A549 (cell line): ENCODE measurements at regions not wholly inside any gene's neighbourhood (a gene's known extent, or its start where the extent isn't known, plus 50 kb on each side); places are given as distances from the start of the nearest gene placed in this dataset.

Experiments used
- ATAC-seq, 2 experiments: fragments of 200-7000 bp in 1 of 2; fragments of >200 bp in 1 of 2; cut with Nextera tagmentation in 1 of 2; cut with Tn5 transposase in 1 of 2; 3 replicates each; pipeline versions ENCODE4 v1.8.0 to v1.9.1; 2018 to 2020; ENCODE audit warnings: mild to moderate bottlenecking in 1 of 2, moderate library complexity in 1 of 2
- CTCF ChIA-PET: fragments of 300-600 bp; sonication (Branson Sonifier 250); formaldehyde crosslinking; extraction: SDS; loops from one replicate; lab custom pipeline; 2021; ENCODE audit warnings: antibody characterized with exemption, inconsistent platforms; lab: Yijun Ruan, JAX
- POLR2A ChIA-PET: fragments of 350-600 bp; formaldehyde crosslinking; extraction: SDS; loops from one replicate; lab custom pipeline; 2021; ENCODE audit warnings: antibody characterized with exemption, inconsistent platforms; lab: Yijun Ruan, JAX
- DNase-seq, 2 experiments: peaks; one replicate each; pipeline versions ENCODE4 v3.0.0 to v3.0.0-alpha.2; 2011 to 2016; ENCODE audit warnings: low read depth in 1 of 2, low spot score in 1 of 2
- FAIRE-seq: peaks from 2 replicates; lab custom pipeline; 2011; peaks lifted over from hg19 to GRCh38; lab: Jason Lieb, UNC
- H3K27ac ChIP-seq, 2 experiments: fragments of >200 bp; sonication (Bioruptor Twin); formaldehyde crosslinking; 3 replicates each; pipeline ENCODE4 v1.5.1; 2016 to 2017
- H3K4me1 ChIP-seq: fragments of >200 bp; sonication (Bioruptor Twin); formaldehyde crosslinking; 3 replicates; pipeline ENCODE4 v1.6.1; 2016
- H3K4me2 ChIP-seq: fragments of >200 bp; sonication (Bioruptor Twin); formaldehyde crosslinking; 3 replicates; pipeline ENCODE4 v1.6.1; 2016
- H3K4me3 ChIP-seq: fragments of >200 bp; sonication (Bioruptor Twin); formaldehyde crosslinking; 3 replicates; pipeline ENCODE4 v1.5.1; 2016
- H3K9me3 ChIP-seq: fragments of >200 bp; sonication (Bioruptor Twin); formaldehyde crosslinking; 3 replicates; pipeline ENCODE4 v1.6.1; 2016
- CHD2 ChIP-seq: fragments of 150-350 bp; IDR thresholded peaks from 2 replicates; pipeline ENCODE4 v1.6.1; 2014; ENCODE audit warnings: low read length; ENCODE audit not compliant: partially characterized antibody
- EHMT2 ChIP-seq: fragments of 200-600 bp; sonication (generic); IDR thresholded peaks from 2 replicates; pipeline ENCODE4 v1.6.1; 2016; ENCODE audit warnings: antibody characterized with exemption, low read depth, mild to moderate bottlenecking, moderate library complexity
- ELK1 ChIP-seq: fragments of 150-350 bp; IDR thresholded peaks from 2 replicates; pipeline ENCODE4 v1.6.1; 2014; ENCODE audit warnings: low read depth, mild to moderate bottlenecking, low read length
- EP300 ChIP-seq, 2 experiments: fragments of >200 bp; sonication (Bioruptor Twin); formaldehyde crosslinking; IDR thresholded peaks; 2 replicates in 1 of 2; 3 replicates in 1 of 2; pipeline ENCODE4 v1.6.1; 2016 to 2017
- FOSB ChIP-seq: fragments of 250-450 bp; sonication (Bioruptor Pico); IDR thresholded peaks from 2 replicates; pipeline ENCODE4 v1.5.0; 2020; ENCODE audit warnings: mild to moderate bottlenecking, moderate library complexity
- FOSL2 ChIP-seq, 2 experiments: fragments of 450-650 bp in 1 of 2; fragments of >200 bp in 1 of 2; sonication (Bioruptor Twin) in 1 of 2; formaldehyde crosslinking; IDR thresholded peaks; 2 replicates each; pipeline versions ENCODE4 v1.5.0 to v1.6.1; 2016 to 2020; ENCODE audit warnings: mild to moderate bottlenecking in 1 of 2, moderate library complexity in 1 of 2
- FOXS1 ChIP-seq: fragments of 250-450 bp; sonication (Bioruptor Pico); IDR thresholded peaks from 2 replicates; pipeline ENCODE4 v1.5.0; 2020; ENCODE audit warnings: mild to moderate bottlenecking, moderate library complexity
- GATA3 ChIP-seq: IDR thresholded peaks from 2 replicates; pipeline ENCODE4 v1.6.1; 2012; ENCODE audit warnings: borderline replicate concordance
- HMGXB4 ChIP-seq: fragments of 250-450 bp; sonication (Bioruptor Pico); IDR thresholded peaks from 2 replicates; pipeline ENCODE4 v1.5.0; 2021; ENCODE audit warnings: mild to moderate bottlenecking, moderate library complexity, borderline replicate concordance
- HOXB13 ChIP-seq: fragments of 250-450 bp; sonication (Bioruptor Pico); IDR thresholded peaks from 2 replicates; pipeline ENCODE4 v1.5.0; 2020; ENCODE audit warnings: low read depth, mild to moderate bottlenecking, moderate library complexity
- JUN ChIP-seq, 2 experiments: fragments of >200 bp; sonication (Bioruptor Twin); formaldehyde crosslinking; IDR thresholded peaks; 2 replicates in 1 of 2; 3 replicates in 1 of 2; pipeline ENCODE4 v1.6.1; 2016 to 2017
- KDM1A ChIP-seq: fragments of 200-600 bp; sonication (generic); IDR thresholded peaks from 2 replicates; pipeline ENCODE4 v1.6.1; 2016; ENCODE audit warnings: low read depth, mild to moderate bottlenecking
- KDM5A ChIP-seq: fragments of 200-600 bp; sonication (generic); IDR thresholded peaks from 2 replicates; pipeline ENCODE4 v1.6.1; 2016; ENCODE audit warnings: antibody characterized with exemption, mild to moderate bottlenecking
- MAX ChIP-seq: IDR thresholded peaks from 2 replicates; pipeline ENCODE4 v1.6.1; 2012
- MYC ChIP-seq: IDR thresholded peaks from 2 replicates; pipeline ENCODE4 v1.6.1; 2012; ENCODE audit warnings: mild to moderate bottlenecking, inconsistent platforms, low read length, improper control_type of control experiment, borderline replicate concordance
- NPAS2 ChIP-seq: fragments of 250-450 bp; sonication (Bioruptor Pico); IDR thresholded peaks from 2 replicates; pipeline ENCODE4 v1.8.0; 2022; ENCODE audit warnings: mild to moderate bottlenecking, moderate library complexity, borderline replicate concordance
- PHF8 ChIP-seq: fragments of 200-600 bp; sonication (generic); IDR thresholded peaks from 2 replicates; pipeline ENCODE4 v1.6.1; 2016; ENCODE audit warnings: low read depth, mild to moderate bottlenecking, antibody characterized with exemption, moderate library complexity, borderline replicate concordance
- RCOR1 ChIP-seq: fragments of 150-350 bp; IDR thresholded peaks from 2 replicates; pipeline ENCODE4 v1.6.1; 2014; ENCODE audit warnings: antibody characterized with exemption, low read length, low read depth
- RFX5 ChIP-seq: fragments of 450-650 bp; IDR thresholded peaks from 2 replicates; pipeline ENCODE4 v1.7.1; 2014; ENCODE audit warnings: antibody characterized with exemption, mild to moderate bottlenecking, moderate library complexity
- WGBS: methylation state at CpG from one replicate; pipeline ENCODE4 v1.1.6; 2017; ENCODE audit errors: missing lambda C conversion rate; 5-methylcytosine and 5-hydroxymethylcytosine counted together

GRCh38 chr3:76624164-76624563, 415.7 kb upstream of the ROBO2 start:
- POLR2A ChIA-PET, result no interaction called here
- Histone ChIP-seq H3K9me3 (no peaks in the 10 kb centered on the region), H3K4me2 (no peak overlapping the region), H3K4me1 (no peaks in the 10 kb centered on the region), H3K4me3 (no peak overlapping the region), H3K27ac (no peak overlapping the region)
- DNase-seq, result peak in 1 of 2 experiments; percentile 9
- CTCF ChIA-PET, result no interaction called here
- no peak for ATAC-seq
- no peak for FAIRE-seq
- no peak for TF ChIP-seq RFX5
- TF ChIP-seq RCOR1, result no peak
- no peak for TF ChIP-seq NPAS2 (CRISPR knock-in tag)
- no peak for TF ChIP-seq KDM1A
- TF ChIP-seq JUN (IDR thresholded peaks at IDR 0.05), result no peak
- TF ChIP-seq KDM5A, result no peak
- TF ChIP-seq FOSL2 (IDR thresholded peaks at IDR 0.05), result no peak
- TF ChIP-seq FOSL2 (CRISPR knock-in tag; IDR thresholded peaks at IDR 0.05), result no peak
- TF ChIP-seq ELK1, result no peak
- TF ChIP-seq EP300 (IDR thresholded peaks at IDR 0.05), result no peak
- no peak for TF ChIP-seq FOSB (CRISPR knock-in tag)
- WGBS, result 23% methylated on average over 6 of the region's 6 CpGs

- POLR2A ChIA-PET, result no interaction called here
- DNase-seq, result no peak
- CTCF ChIA-PET, result interaction anchor here (0.8 kb wide), 1 partner anchor 11 kb away, joined by 3 read pairs; no protein-coding TSS in a partner anchor
- H3K9me3 ChIP-seq, result no peaks in the 10 kb centered on the region
- FAIRE-seq, result no peak
- no peak overlapping the region for H3K4me2 ChIP-seq
- H3K4me1 ChIP-seq, result no peaks in the 10 kb centered on the region
- H3K4me3 ChIP-seq, result no peak overlapping the region
- H3K27ac ChIP-seq, result no peak overlapping the region
- WGBS, result 52% methylated on average over 4 of the region's 4 CpGs
- TF ChIP-seq GATA3 (no peak), PHF8 (no peak), MAX (no peak), CHD2 (no peak), MYC (no peak), FOXS1 (CRISPR knock-in tag) (no peak), EHMT2 (no peak)
- no peak for ATAC-seq
Measured at GRCh38 chr3:76627236-76627635, 412.7 kb upstream of the ROBO2 start.

GRCh38 chr3:76631251-76631650, 408.6 kb upstream of the ROBO2 start:
- no peak for DNase-seq
- H3K4me3 ChIP-seq, result no peak overlapping the region
- POLR2A ChIA-PET, result no interaction called here
- H3K4me1 ChIP-seq, result no peaks in the 10 kb centered on the region
- no peak overlapping the region for H3K27ac ChIP-seq
- no peak overlapping the region for H3K4me2 ChIP-seq
- CTCF ChIA-PET, result no interaction called here
- 31% methylated on average over 4 of the region's 4 CpGs for WGBS
- no peaks in the 10 kb centered on the region for H3K9me3 ChIP-seq
- FAIRE-seq, result no peak
- no peak for ATAC-seq
- no peak for TF ChIP-seq PHF8
- no peak for TF ChIP-seq JUN (IDR thresholded peaks at IDR 0.05)
- TF ChIP-seq EHMT2, result no peak
- TF ChIP-seq HMGXB4, result no peak
- no peak for TF ChIP-seq HOXB13
- no peak for TF ChIP-seq CHD2
- TF ChIP-seq, all 56 proteins: peak for 0
